ENCODE measurements at regions not wholly inside any gene's neighbourhood (a gene's known extent, or its start where the extent isn't known, plus 50 kb on each side); places are given as distances from the start of the nearest gene placed in this dataset.

GRCh38 chr6:210104-210456, 82.2 kb upstream of the DUSP22 start:
- no peak for DNase-seq (ENCODE audit: low read depth in 1 of 2, low spot score in 1 of 2)
- Histone ChIP-seq H3K4me3 (replicated peaks; ENCODE audit: insufficient read depth, low read length) (no peak overlapping the region), H3K27ac (replicated peaks) (no peak overlapping the region), H3K27me3 (ENCODE audit: insufficient read depth, poor library complexity, severe bottlenecking) (peaks cover 3% of the 10 kb centered on the region)
- TF ChIP-seq REST (IDR thresholded peaks at IDR 0.05; ENCODE audit: insufficient replicate concordance, low read depth) (no peak), GABPA (IDR thresholded peaks at IDR 0.05; ENCODE audit: low read depth) (no peak), CTCF (IDR thresholded peaks at IDR 0.05; ENCODE audit: insufficient read depth, low read length) (no peak), SPI1 (IDR thresholded peaks at IDR 0.05; ENCODE audit: borderline replicate concordance, low read depth) (no peak), POLR2AphosphoS5 (IDR thresholded peaks at IDR 0.05; ENCODE audit: low read depth) (no peak)

GRCh38 chr6:210778-211374, 81.4 kb upstream of the DUSP22 start:
- no peak for DNase-seq (ENCODE audit: low read depth in 1 of 2, low spot score in 1 of 2)
- H3K27ac ChIP-seq (replicated peaks), result no peak overlapping the region
- no peak overlapping the region for H3K4me3 ChIP-seq (replicated peaks; ENCODE audit: insufficient read depth, low read length)
- TF ChIP-seq GABPA (IDR thresholded peaks at IDR 0.05; ENCODE audit: low read depth) (no peak), SPI1 (IDR thresholded peaks at IDR 0.05; ENCODE audit: borderline replicate concordance, low read depth) (no peak), POLR2AphosphoS5 (IDR thresholded peaks at IDR 0.05; ENCODE audit: low read depth) (no peak), REST (IDR thresholded peaks at IDR 0.05; ENCODE audit: insufficient replicate concordance, low read depth) (no peak), CTCF (IDR thresholded peaks at IDR 0.05; ENCODE audit: insufficient read depth, low read length) (no peak)
- H3K27me3 ChIP-seq (ENCODE audit: insufficient read depth, poor library complexity, severe bottlenecking), result peaks cover 3% of the 10 kb centered on the region

GRCh38 chr6:211871-212497, 80.3 kb upstream of the DUSP22 start:
- no peak; the same call in 1 of the 2 replicates for TF ChIP-seq SPI1 (IDR thresholded peaks at IDR 0.05; ENCODE audit: borderline replicate concordance, low read depth)
- TF ChIP-seq REST (IDR thresholded peaks at IDR 0.05; ENCODE audit: insufficient replicate concordance, low read depth), result no peak
- TF ChIP-seq CTCF (IDR thresholded peaks at IDR 0.05; ENCODE audit: insufficient read depth, low read length), result no peak
- no peak for TF ChIP-seq GABPA (IDR thresholded peaks at IDR 0.05; ENCODE audit: low read depth)
- no peak for TF ChIP-seq POLR2AphosphoS5 (IDR thresholded peaks at IDR 0.05; ENCODE audit: low read depth)
- peaks cover 3% of the 10 kb centered on the region for H3K27me3 ChIP-seq (ENCODE audit: insufficient read depth, poor library complexity, severe bottlenecking)
- DNase-seq (ENCODE audit: low read depth in 1 of 2, low spot score in 1 of 2), result no peak
- H3K27ac ChIP-seq (replicated peaks), result no peak overlapping the region
- no peak overlapping the region for H3K4me3 ChIP-seq (replicated peaks; ENCODE audit: insufficient read depth, low read length)
